GM21528 (cell line): ENCODE measurements at regions not wholly inside any gene's neighbourhood (a gene's known extent, or its start where the extent isn't known, plus 50 kb on each side); places are given as distances from the start of the nearest gene placed in this dataset.
"Not testable (repeated sequence)": the region's sequence is repeated elsewhere in the genome, so short reads cannot be mapped to it uniquely, and the experiment has no call there.

Experiments used
- ATAC-seq: cut with Tn5 transposase; IDR thresholded peaks from one replicate; pipeline ENCODE4 v1.9.1; 2021; ENCODE audit warnings: mild to moderate bottlenecking, moderate library complexity; ENCODE audit not compliant: unreplicated experiment, low FRiP score

DNA sequence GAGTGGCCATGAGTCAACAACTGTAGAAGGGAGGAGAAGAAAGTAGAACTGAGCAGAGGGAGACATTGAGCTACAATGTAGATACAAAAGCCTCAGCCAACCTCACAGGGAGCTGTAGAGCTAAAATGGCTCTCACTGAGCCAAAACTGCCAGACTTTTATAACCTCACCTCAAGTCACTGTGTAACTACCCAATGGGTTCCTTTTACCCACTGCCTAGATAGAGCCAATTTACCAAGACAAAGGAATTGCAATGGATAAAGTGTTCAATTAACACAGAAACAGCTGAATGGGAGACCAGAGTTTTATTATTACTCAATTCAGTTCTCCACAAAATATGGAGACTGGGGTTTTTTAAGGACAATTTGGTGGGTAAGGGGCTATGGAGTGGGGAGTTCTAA, 938.9 kb upstream of the GRIA3 start:
- ATAC-seq, result no peak

DNA sequence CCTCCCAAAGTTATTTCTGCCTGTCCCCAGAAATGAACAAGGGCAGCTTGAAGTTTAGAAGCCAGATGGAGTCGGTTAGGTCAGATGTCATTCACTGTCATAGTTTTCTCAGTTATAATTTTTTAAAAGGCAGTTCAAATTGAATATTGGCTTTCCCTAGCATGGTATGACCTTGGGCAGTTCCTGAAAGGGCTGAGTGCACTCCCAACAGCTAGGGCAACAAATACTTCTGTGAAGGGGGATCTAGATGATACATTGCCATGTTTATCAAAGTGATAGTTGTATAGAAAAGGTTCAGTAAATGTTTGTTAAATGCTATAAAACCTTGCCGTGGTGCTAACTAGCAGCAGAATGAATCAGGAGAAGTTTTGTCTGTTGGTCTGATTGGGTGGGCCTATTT, 938.1 kb upstream of the GRIA3 start:
- no peak for ATAC-seq

DNA sequence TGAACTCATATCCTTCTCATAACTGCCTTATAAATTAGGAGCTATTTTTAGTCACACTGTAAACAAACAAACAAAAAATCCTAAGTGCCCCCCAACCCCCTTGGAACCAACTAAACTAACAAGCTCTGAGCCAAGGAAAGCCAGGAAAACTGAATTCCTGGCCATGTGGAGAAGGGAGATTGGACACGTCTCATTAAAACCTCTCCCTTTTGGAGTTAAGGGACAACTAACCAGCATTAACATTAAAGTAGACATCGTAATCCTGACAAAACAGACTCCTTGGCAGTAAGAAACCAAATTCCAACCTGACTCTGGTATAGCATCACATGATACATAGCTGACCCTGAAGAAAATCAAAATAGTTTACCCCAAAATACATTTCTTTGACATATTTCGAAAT, 937.1 kb upstream of the GRIA3 start:
- ATAC-seq, result no peak

DNA sequence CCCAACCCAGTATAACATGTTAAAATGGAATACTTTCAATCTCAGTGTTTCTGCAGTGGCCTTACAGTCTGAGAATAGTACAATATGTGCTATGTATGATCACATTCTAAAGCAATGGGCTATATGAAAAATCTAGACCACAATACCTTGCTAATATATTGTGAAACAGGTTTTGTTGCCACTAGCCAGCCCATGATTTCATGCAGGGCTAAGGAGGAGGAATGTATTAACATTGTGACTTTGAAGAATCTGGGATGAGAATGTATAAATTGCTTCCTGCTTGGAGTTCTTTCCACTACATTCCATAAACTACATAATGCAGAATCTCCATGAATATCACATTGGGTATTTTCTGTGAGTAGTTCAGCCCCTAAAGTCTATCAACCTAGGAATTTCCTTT, 935.4 kb upstream of the GRIA3 start:
- no peak for ATAC-seq

DNA sequence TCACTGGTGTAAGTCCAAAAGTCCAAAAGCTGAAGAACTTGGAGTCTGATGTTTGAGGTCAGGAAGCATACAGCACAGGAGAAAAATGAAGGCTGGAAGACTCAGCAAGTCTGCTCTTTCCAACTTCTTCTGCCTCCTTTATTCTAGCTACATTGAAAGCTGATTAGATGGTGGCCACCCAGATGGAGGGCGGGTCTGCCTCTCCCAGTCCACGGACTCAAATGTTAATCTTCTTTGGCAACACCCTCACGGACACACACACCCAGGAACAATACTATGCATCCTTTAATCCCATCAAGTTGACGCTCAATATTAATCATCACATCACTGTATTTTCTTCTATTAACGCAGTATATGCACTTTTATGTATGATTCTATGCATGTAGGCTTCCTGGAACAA, 931.6 kb upstream of the GRIA3 start:
- no peak for ATAC-seq

DNA sequence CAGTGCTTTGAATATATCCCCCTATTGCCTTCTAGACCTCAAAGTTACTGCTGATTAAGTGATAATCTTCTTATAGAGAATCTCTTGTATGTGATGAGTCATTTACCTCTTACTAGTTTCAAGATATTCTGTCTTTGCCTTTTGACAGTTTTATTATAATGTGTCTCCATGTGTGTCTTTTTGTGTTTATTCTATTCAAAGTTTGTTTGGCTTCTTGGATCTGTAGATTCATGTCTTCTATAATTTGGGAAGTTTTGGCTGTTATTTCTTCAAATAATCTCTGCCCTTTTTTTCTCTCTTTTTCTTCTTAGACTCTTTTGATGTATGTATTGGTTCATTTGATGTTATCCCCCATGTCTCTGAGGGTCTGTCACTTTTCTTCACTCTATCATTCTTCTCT, 915.7 kb upstream of the GRIA3 start:
- ATAC-seq, result no peak

DNA sequence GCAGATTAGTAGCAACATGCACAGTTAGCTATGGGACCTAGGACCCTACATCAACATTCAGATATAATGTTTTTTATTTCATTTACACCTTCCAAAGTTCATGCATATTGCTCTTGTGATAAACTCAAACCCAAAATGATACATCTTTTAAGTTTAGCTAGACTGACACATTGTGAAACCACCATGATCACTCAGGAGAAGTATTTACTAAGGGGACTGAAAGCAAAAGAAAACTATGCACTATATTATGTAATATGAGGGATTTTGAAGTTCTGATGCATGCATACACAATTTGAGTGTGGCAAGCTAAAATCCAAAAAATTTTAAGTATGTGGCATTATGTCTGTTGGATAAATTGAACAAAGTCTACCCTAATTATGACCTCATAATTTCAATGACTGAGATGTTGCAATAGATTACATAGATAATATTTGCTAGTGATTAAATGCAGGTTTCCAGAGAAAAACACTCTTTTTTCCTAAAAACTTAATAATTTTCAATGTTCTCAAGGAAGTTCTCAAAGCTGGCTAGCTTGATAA, 914.8 kb upstream of the GRIA3 start:
- ATAC-seq, result no peak

DNA sequence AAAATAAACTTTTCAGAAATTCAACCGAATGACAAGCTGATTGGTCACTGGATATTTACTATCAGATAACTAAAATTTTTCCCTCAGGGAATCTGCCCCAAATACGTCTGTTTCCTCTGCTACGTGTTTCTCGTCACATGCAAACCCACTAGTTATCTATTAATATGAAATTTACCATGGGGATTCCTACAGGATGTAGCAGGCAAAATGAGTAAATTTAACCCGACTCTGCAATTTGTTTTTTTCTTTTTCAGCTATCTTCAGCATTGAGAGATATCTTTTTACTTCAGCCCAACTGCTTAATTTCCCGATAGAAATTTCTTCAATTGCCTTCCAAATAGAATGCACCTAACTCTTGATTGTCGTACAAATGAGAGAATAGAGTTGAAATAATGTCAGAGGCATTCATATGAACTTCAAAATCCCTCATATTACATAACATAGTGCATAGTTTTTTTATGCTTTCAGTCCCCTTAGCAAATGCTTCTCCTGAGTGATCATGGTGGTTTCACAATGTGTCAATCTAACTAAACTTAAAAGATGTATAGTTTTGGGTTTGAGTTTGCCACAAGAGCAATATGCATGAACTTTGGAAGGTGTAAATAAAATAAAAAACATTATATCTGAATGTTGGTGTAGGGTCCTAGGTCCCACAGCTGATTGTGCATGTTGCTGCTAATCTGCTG, 913.1 kb upstream of the GRIA3 start:
- ATAC-seq, result no peak

DNA sequence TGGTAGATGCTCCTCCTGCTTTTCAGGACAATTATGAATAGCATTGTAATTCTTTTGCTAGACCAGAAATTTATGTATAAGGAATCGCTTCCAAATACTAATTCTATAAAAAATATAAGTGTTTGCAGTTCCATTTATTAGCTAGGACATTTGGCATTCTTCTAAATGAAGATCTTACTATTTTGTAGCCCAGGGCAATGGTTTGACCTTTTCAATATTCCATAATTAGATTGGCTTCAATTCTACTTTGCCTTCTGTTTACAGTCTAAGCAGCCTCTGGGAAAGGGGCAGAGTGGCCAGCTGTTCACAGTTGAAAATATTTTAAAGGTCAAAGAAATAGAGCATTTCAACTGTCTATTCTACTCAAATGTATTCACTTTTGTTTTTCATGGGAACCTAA, 912.1 kb upstream of the GRIA3 start:
- ATAC-seq, result no peak

DNA sequence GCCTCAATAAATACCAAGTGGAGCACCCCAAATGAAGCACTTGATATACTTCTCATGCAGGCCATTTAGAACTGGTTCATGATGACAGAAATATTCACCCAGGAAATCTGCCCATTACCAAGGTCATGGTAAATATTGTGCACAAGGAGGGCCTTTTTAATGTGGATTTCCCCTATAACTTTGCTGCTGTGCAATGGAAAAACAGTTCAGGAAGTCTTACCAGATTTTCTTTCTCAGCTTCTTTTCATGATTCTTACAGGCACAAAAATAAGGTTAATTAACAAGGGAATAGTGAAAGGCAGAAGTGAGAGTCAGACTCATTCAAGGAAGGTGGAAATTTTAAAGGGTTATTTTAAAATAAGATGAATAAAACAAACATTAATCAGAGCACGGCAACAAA, 904.3 kb upstream of the GRIA3 start:
- ATAC-seq, result no peak

DNA sequence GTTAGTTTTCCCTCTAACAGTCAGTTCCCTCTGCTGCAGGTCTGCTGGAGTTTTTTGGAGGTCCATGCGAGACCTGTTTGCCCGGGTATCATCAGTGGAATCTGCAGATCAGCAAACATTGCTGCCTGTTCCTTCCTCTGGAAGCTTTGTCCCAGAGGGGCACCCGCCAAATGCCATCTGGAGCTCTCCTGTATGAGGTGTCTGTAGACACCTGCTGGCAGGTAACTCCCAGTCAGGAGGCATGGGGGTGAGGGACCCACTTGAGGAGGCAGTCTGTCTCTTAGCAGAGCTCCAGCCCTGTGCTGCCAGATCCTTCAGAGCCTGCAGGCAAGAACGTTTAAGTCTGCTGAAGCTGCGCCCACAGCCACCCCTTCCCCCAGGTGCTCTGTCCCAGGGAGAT, 884.3 kb upstream of the GRIA3 start:
- not testable (repeated sequence) for ATAC-seq

DNA sequence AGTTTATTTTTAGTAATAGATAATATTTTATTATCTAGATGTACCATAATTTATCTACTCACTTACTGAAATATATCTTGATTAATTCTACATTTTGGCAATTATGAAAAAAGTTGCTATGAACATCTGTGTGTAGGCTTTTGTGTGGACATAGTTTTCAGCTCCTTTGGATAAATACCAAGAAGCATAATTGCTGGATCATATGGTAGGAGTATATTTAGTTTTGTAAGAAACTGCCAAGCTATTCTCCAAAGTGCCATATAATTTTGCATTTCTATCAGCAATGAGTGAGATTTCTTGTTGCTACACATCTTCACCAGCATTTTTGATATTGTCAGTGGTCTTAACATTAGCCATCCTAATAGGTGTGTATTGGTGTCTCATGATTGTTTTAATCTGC, 882.6 kb upstream of the GRIA3 start:
- no peak for ATAC-seq

DNA sequence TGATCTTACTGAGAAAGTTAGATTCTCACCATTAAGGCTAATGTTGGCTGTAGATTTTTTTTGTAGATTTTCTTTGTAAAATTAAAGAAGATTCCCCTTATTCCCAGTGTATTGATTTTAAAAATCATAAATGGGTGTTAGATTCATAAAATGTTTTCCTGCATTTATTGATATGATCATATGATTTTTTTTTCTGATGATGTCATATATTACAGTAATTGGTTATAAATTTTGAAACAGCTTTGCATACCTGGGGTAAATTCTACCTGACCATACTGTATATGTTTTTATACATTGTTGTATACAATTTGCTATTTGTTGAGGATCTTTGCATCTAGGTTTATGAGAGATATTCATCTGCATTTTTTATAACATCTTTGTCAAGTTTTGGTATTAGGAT, 880.3 kb upstream of the GRIA3 start:
- ATAC-seq, result no peak

DNA sequence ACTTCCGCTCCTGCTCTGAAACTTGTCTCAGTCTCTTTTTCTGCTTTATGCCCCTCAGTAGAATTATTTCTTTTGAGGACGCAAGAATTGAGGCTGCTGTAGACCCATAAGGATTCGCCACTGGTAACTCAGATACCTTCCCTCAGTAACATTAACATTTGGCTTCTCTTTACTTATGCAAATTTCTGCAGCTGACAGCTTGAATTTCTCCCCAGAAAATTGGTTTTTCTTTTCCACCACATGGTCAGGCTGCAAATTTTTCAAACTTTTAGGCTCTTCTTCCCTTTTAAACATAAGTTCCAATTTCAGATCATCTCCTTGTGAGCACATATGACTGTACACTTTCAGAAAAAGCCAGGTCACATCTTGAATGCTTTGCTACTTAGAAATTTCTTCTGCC, 839.3 kb upstream of the GRIA3 start:
- ATAC-seq, result no peak

DNA sequence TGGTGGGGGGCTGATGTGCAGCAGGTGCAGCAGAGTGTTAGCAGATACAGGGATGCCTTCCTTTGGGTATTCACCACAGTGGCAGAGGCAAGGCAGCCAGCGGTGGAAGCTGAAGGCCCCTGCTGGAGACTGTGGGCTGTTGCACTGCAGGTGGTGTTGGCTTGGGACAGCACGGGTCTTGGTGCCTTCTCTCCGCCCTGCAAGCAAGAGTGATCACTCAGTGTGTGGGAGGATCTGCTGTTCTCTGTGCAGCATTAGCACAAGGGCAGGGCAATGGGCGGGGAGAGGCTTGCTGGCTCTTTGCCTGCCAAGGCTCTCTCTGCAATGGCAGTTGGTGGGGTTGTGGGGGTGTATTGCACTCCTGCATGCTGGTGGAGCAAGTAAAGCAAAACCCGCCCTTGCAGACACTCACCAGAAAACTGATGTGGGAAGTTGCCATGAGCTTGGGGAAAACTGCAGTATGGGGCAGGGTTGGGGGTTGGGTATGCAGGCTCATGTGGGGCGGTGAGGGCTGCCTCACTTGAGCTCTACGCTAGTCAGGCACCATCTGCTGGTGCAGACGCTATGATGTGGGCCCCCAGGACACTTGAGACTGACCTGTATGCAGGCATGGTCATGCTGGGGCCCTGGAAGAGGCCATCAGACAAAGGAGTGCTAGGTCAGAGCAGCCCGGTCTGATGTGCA, 820.8 kb upstream of the GRIA3 start:
- no peak for ATAC-seq

DNA sequence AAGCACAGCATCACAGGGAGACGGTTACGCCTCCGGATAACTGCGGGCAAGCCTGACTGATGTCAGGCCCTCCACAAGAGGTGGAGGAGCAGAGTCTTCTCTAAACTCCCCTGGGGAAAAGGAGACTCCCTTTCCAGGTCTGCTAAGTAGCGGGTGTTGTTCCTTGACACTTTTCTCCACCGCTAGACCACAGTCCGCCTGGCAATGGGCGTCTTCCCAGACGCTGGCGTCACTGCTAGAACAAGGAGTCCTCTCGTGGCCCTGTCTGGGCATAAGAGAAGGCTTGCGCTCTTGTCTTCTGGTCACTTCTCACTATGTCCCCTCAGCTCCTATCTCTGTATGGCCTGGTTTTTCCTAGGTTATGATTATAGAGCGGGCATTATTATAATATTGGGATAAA, 808.5 kb upstream of the GRIA3 start:
- ATAC-seq, result not testable (repeated sequence)

DNA sequence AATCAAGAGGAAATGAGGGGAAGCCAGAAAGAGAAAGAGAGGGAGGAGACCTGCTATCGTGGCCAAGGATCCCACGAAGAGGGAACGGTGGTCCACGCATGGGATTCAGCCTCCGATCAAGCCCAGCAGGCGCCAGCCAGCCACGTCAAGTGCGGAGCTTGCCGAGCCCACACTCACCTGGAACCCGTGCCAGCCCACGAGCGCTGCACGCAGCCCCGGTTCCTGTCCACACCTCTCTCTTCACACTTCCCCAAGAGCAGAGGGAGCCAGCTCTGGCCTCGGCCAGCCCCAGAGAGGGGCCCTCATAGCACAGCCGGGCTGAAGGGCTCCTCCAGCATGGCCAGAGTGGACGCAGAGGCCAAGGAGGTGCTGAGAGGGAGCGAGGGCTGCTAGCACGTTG, 795.1 kb upstream of the GRIA3 start:
- no peak for ATAC-seq

DNA sequence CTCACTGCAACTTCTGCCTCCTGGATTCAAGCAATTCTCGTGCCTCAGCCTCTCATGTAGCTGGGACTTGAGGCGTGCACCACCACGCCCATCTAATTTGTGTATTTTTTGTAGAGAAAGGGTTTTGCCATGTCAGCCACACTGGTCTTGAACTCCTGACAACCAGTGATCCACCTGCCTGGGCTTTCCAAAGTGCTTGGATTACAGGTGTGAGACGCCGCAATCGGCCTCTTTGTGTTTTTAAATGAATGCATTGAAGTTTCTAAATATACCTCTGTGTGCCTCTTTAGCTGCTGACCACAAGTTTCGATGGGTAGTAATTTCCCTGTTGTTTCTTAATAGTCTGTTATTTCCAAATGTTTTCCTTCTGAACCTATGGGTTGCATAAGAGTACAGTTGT, 765.3 kb upstream of the GRIA3 start:
- ATAC-seq, result no peak

DNA sequence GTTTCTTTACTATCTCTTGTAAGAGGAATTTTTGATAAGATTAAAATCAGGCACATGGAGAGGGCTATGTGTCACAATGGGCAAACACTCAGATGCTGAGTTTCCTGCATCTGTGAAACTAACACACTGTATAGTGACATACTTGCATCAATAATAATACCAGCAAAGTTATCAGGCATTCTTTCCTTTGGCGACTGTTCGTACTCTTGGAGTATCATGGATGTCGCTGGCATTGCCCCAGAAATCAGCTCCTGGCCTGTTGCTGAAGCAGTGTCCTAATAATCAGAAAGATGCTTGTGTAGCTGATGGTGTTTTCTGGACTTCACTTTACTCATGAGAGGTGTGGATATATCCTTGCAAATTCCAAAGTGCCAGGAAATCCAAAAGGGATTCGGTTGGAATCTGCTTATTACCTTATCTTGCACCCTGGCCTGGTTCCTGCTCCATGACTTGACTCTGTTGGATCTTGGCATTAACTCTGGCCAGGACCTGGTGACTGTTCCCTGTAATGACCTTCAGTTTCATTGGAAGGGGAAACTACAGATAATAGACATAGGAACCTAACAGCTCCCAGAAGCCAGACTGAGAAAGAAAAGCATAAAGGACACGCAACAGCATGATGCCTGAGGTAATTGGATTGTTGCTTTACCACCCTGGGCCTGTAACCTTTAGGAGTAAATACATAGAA, 762.5 kb upstream of the GRIA3 start:
- ATAC-seq, result no peak

DNA sequence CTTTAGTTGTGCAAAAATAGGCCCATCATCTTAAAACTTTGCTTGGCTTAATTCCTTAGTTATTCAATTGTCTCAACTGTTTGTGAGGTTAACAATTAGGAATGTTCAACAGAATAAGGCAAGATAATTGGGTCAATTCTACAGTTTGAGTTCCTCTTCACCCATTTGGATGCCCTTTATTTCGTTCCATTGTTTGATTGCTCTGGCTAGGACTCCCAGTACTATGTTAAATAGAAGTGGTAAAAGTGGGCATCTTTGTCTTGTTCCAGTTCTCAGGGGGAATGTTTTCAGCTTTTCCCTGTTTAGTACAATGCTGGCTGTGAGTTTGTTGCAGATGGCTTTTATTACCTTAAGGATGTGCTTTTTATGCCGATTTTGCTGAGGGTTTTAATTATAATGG, 761.5 kb upstream of the GRIA3 start:
- no peak for ATAC-seq

DNA sequence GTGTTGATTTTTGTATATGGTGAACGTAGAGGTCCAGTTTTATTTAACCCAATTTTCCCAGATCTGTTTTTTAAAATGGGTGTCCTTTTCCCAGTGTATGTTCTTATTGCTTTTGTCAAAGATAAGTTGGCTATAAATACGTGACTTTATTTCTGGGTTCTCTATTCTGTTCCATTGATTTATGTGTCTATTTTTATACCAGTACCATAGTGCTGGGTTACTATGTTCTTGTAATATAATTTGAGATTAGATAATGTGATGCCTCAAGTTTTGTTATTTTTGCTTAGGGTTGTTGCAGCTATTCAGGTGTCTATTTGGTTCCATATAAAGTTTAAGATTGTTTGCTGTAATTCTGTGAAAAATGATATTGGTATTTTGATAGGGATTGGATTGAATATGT, 749.1 kb upstream of the GRIA3 start:
- ATAC-seq, result no peak

DNA sequence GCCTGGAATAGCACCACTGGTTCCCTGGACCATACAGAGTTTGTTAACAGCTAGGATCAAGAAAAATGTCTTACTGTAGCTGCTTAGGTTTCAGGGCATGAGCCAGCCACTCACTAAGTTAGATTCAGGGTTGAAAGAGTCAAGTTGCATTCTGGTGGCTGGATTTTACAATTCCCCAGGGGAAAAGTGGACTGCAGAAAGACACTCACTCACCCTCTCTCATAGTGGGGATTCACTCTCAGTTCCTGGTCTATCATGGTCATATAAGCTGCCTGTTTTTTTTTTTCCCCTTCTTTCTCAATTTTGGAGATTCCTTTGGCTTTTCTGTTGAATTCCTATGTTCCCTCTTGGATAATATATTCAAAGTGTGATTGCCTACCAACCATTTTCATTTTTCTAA, 744.2 kb upstream of the GRIA3 start:
- ATAC-seq, result no peak
